SK-N-SH (cell line): ENCODE measurements at regions not wholly inside any gene's neighbourhood (a gene's known extent, or its start where the extent isn't known, plus 50 kb on each side); places are given as distances from the start of the nearest gene placed in this dataset.

ENCODE experiments used
- CTCF ChIA-PET: fragments of 300-600, 350-600 bp; formaldehyde crosslinking; extraction: SDS; loops from one replicate; lab custom pipeline; 2021; lab: Yijun Ruan, JAX
- POLR2A ChIA-PET: fragments of 350-600 bp; sonication (Branson Sonifier 250); formaldehyde crosslinking; extraction: SDS; loops from one replicate; lab custom pipeline; 2020; ENCODE audit warnings: antibody characterized with exemption, inconsistent platforms; lab: Yijun Ruan, JAX
- DNase-seq: peaks from one replicate; pipeline ENCODE4 v3.0.0; 2012
- H2AFZ ChIP-seq: fragments of 200-600 bp; sonication (generic); 2 replicates; pipeline ENCODE4 v1.8.1; 2016; ENCODE audit warnings: antibody characterized with exemption, mild to moderate bottlenecking, low read depth
- H3F3A ChIP-seq: fragments of 200-600 bp; sonication (generic); replicated peaks from 2 replicates; pipeline ENCODE3; 2016; ENCODE audit warnings: antibody characterized with exemption, mild to moderate bottlenecking; ENCODE audit not compliant: insufficient read depth
- H3K27ac ChIP-seq, 2 experiments: fragments of 200-500 bp in 1 of 2; fragments of 200-600 bp in 1 of 2; sonication (Bioruptor generic) in 1 of 2; sonication (generic), shearing (Covaris generic) in 1 of 2; 2 replicates each; pipeline versions ENCODE4 v1.5.1 to v1.6.1; 2014 to 2016; ENCODE audit warnings: low read depth in 2 of 2, inconsistent platforms in 1 of 2, low read length in 1 of 2, mild to moderate bottlenecking in 1 of 2, mixed read lengths in 1 of 2
- H3K27me3 ChIP-seq: fragments of 200-600 bp; sonication (generic), shearing (Covaris generic); 2 replicates; pipeline ENCODE4 v1.6.1; 2016; ENCODE audit warnings: mixed run types; ENCODE audit not compliant: insufficient read depth
- H3K36me3 ChIP-seq, 2 experiments: fragments of 200-500 bp in 1 of 2; fragments of 200-600 bp in 1 of 2; sonication (Bioruptor generic) in 1 of 2; sonication (generic) in 1 of 2; replicated peaks in 1 of 2; 2 replicates each; pipeline versions ENCODE3 to v1.5.1; 2014 to 2016; ENCODE audit warnings: low read length in 1 of 2, mild to moderate bottlenecking in 1 of 2; ENCODE audit not compliant: insufficient read depth in 2 of 2, control insufficient read depth in 1 of 2
- H3K4me1 ChIP-seq, 2 experiments: fragments of 200-500 bp in 1 of 2; fragments of 200-600 bp in 1 of 2; sonication (Bioruptor generic) in 1 of 2; sonication (generic), shearing (Covaris generic) in 1 of 2; 2 replicates each; pipeline versions ENCODE4 v1.5.1 to v1.6.1; 2014 to 2016; ENCODE audit warnings: low read depth in 1 of 2, low read length in 1 of 2, mixed run types in 1 of 2; ENCODE audit not compliant: insufficient read depth in 2 of 2, control insufficient read depth in 1 of 2
- H3K4me2 ChIP-seq: fragments of 200-600 bp; sonication (generic), shearing (Covaris generic); 2 replicates; pipeline ENCODE4 v1.6.1; 2017; ENCODE audit warnings: mixed run types
- H3K4me3 ChIP-seq, 2 experiments: fragments of 200-500 bp in 1 of 2; fragments of 200-600 bp in 1 of 2; sonication (Bioruptor generic) in 1 of 2; sonication (generic), shearing (Covaris generic) in 1 of 2; 2 replicates each; pipeline versions ENCODE4 v1.5.1 to v1.8.1; 2014 to 2016; ENCODE audit warnings: low read depth in 2 of 2, inconsistent platforms in 1 of 2, low read length in 1 of 2, mild to moderate bottlenecking in 1 of 2, mixed read lengths in 1 of 2, moderate library complexity in 1 of 2
- H3K79me2 ChIP-seq: fragments of 200-600 bp; sonication (generic); 2 replicates; pipeline ENCODE4 v1.8.1; 2017; ENCODE audit warnings: mild to moderate bottlenecking; ENCODE audit not compliant: insufficient read depth
- H3K9ac ChIP-seq: fragments of 200-600 bp; sonication (generic); 2 replicates; pipeline ENCODE4 v1.6.1; 2017; ENCODE audit warnings: mixed run types
- H3K9me2 ChIP-seq: fragments of 200-600 bp; sonication (generic); 2 replicates; pipeline ENCODE4 v1.6.1; 2017; ENCODE audit warnings: mixed run types
- H3K9me3 ChIP-seq: fragments of 200-600 bp; sonication (generic); 2 replicates; pipeline ENCODE4 v1.6.1; 2017; ENCODE audit warnings: mixed run types, mild to moderate bottlenecking, moderate library complexity
- H4K20me1 ChIP-seq: fragments of 200-600 bp; sonication (generic); 2 replicates; pipeline ENCODE4 v1.6.1; 2017; ENCODE audit warnings: mild to moderate bottlenecking, mixed run types; ENCODE audit not compliant: insufficient read depth
- CHD2 ChIP-seq: fragments of 150-350 bp; IDR thresholded peaks from 2 replicates; pipeline ENCODE4 v1.6.1; 2018; ENCODE audit warnings: low read length; ENCODE audit not compliant: partially characterized antibody
- ELF1 ChIP-seq: IDR thresholded peaks from 2 replicates; pipeline ENCODE4 v1.4.0; 2012
- EP300 ChIP-seq, 2 experiments: IDR thresholded peaks; 2 replicates each; pipeline versions ENCODE4 v1.4.0 to v1.6.1; 2012; ENCODE audit warnings: borderline replicate concordance in 1 of 2, low read depth in 1 of 2, low read length in 1 of 2
- EZH2phosphoT487 ChIP-seq: fragments of 200-600 bp; sonication (generic); IDR thresholded peaks from 2 replicates; pipeline ENCODE4 v1.6.1; 2017; ENCODE audit warnings: low read depth, mixed run types, mild to moderate bottlenecking, antibody characterized with exemption, moderate library complexity, borderline replicate concordance
- FOSL2 ChIP-seq: IDR thresholded peaks from 2 replicates; pipeline ENCODE4 v1.4.0; 2012; ENCODE audit warnings: low read depth, mild to moderate bottlenecking, moderate library complexity, borderline replicate concordance
- FOXJ3 ChIP-seq: sonication (generic); formaldehyde crosslinking; IDR thresholded peaks from 2 replicates; pipeline ENCODE4 v1.5.1; 2020; ENCODE audit warnings: mild to moderate bottlenecking, missing genetic modification reagents
- FOXM1 ChIP-seq: IDR thresholded peaks from 2 replicates; pipeline ENCODE4 v1.4.0; 2012; ENCODE audit warnings: low read depth, mild to moderate bottlenecking
- GABPA ChIP-seq: IDR thresholded peaks from 2 replicates; pipeline ENCODE4 v1.4.0; 2012; ENCODE audit warnings: low read depth, mild to moderate bottlenecking
- GATA2 ChIP-seq: sonication (generic); formaldehyde crosslinking; IDR thresholded peaks from 2 replicates; pipeline ENCODE4 v1.5.0; 2020; ENCODE audit warnings: mild to moderate bottlenecking, missing genetic modification reagents
- MEF2A ChIP-seq: IDR thresholded peaks from 2 replicates; pipeline ENCODE4 v1.4.0; 2012; ENCODE audit warnings: low read depth, borderline replicate concordance
- MXI1 ChIP-seq: IDR thresholded peaks from 2 replicates; pipeline ENCODE4 v1.6.1; 2012; ENCODE audit warnings: mild to moderate bottlenecking, low read depth, low read length, improper control_type of control experiment
- NFIC ChIP-seq: IDR thresholded peaks from 2 replicates; pipeline ENCODE4 v1.4.0; 2012; ENCODE audit warnings: borderline replicate concordance
- NRF1 ChIP-seq: IDR thresholded peaks from 2 replicates; pipeline ENCODE4 v1.6.1; 2012; ENCODE audit warnings: low read depth, mild to moderate bottlenecking, low read length
- POLR2AphosphoS5 ChIP-seq: IDR thresholded peaks from 2 replicates; pipeline ENCODE4 v1.6.1; 2012; ENCODE audit warnings: low read depth, low read length
- RAD21 ChIP-seq: IDR thresholded peaks from 2 replicates; pipeline ENCODE4 v1.6.1; 2012; ENCODE audit warnings: mild to moderate bottlenecking, low read length
- RCOR1 ChIP-seq: fragments of 150-350 bp; IDR thresholded peaks from 2 replicates; pipeline ENCODE4 v1.6.1; 2017; ENCODE audit warnings: antibody characterized with exemption, low read length
- RFX5 ChIP-seq: IDR thresholded peaks from 2 replicates; pipeline ENCODE4 v1.6.1; 2012; ENCODE audit warnings: mild to moderate bottlenecking, improper control_type of control experiment, low read length
- RXRA ChIP-seq: IDR thresholded peaks from 2 replicates; pipeline ENCODE4 v1.4.0; 2012; ENCODE audit warnings: low read depth, mild to moderate bottlenecking, borderline replicate concordance
- SIN3A ChIP-seq: IDR thresholded peaks from 2 replicates; pipeline ENCODE4 v1.6.1; 2012; ENCODE audit warnings: low read depth, mild to moderate bottlenecking, low read length, moderate library complexity, borderline replicate concordance
- SMC3 ChIP-seq: IDR thresholded peaks from 2 replicates; pipeline ENCODE4 v1.6.1; 2012; ENCODE audit warnings: low read depth, low read length, improper control_type of control experiment
- TAF1 ChIP-seq: IDR thresholded peaks from 2 replicates; pipeline ENCODE4 v1.6.1; 2012; ENCODE audit warnings: low read depth, mild to moderate bottlenecking, low read length, moderate library complexity, borderline replicate concordance
- TCF12 ChIP-seq: IDR thresholded peaks from 2 replicates; pipeline ENCODE4 v1.4.0; 2012
- TEAD4 ChIP-seq: IDR thresholded peaks from 2 replicates; pipeline ENCODE4 v1.4.0; 2012; ENCODE audit warnings: mild to moderate bottlenecking, borderline replicate concordance; ENCODE audit not compliant: insufficient read depth
- USF1 ChIP-seq: IDR thresholded peaks from 2 replicates; pipeline ENCODE4 v1.4.0; 2012; ENCODE audit warnings: low read depth, borderline replicate concordance
- YY1 ChIP-seq: IDR thresholded peaks from 2 replicates; pipeline ENCODE4 v1.4.0; 2012; ENCODE audit warnings: low read depth, mild to moderate bottlenecking
- WGBS: methylation state at CpG from one replicate; pipeline ENCODE4 v1.1.6; 2017; ENCODE audit warnings: low lambda C conversion rate; 5-methylcytosine and 5-hydroxymethylcytosine counted together
- TF ChIP-seq, protein P1 (sequence below): IDR thresholded peaks from 2 replicates; pipeline ENCODE4; 2012
- TF ChIP-seq, protein P2 (sequence below): fragments of 150-350 bp; IDR thresholded peaks from 2 replicates; pipeline ENCODE4 v1.6.1; 2016; ENCODE audit warnings: mild to moderate bottlenecking, low read depth, low read length

- TF ChIP-seq TAF1 = no peak
- no peak for TF ChIP-seq POLR2AphosphoS5
- no peak for TF ChIP-seq RXRA
- no peak for TF ChIP-seq MXI1
- no peak for TF ChIP-seq FOXJ3 (CRISPR knock-in tag)
- TF ChIP-seq FOXM1 = no peak
- TF ChIP-seq RAD21 = no peak
- no peak for TF ChIP-seq YY1
- no peak for TF ChIP-seq ELF1
- TF ChIP-seq SMC3 = no peak
- TF ChIP-seq EZH2phosphoT487 = no peak
- TF ChIP-seq TEAD4 = no peak
- TF ChIP-seq, protein P1, sequence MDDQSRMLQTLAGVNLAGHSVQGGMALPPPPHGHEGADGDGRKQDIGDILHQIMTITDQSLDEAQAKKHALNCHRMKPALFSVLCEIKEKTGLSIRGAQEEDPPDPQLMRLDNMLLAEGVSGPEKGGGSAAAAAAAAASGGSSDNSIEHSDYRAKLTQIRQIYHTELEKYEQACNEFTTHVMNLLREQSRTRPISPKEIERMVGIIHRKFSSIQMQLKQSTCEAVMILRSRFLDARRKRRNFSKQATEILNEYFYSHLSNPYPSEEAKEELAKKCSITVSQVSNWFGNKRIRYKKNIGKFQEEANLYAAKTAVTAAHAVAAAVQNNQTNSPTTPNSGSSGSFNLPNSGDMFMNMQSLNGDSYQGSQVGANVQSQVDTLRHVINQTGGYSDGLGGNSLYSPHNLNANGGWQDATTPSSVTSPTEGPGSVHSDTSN = no peak
- no peak for TF ChIP-seq GATA2 (CRISPR knock-in tag)
- no peak for TF ChIP-seq FOSL2
- no peak overlapping the region for H3K4me3 ChIP-seq
- CTCF ChIA-PET = interaction anchor here (1.0 kb wide), 1 partner anchor 37 kb away, joined by 3 read pairs; no protein-coding TSS in a partner anchor
- POLR2A ChIA-PET = no interaction called here
- no peaks in the 10 kb centered on the region for H3F3A ChIP-seq
- no peaks in the 10 kb centered on the region for H3K36me3 ChIP-seq
- 57% methylated on average over 1 of the region's 1 CpG for WGBS
- H3K4me1 ChIP-seq = no peaks in the 10 kb centered on the region
- H3K4me2 ChIP-seq = no peak overlapping the region
- no peaks in the 10 kb centered on the region for H3K27me3 ChIP-seq
- H3K9me2 ChIP-seq = no peaks in the 10 kb centered on the region
- no peak overlapping the region for H2AFZ ChIP-seq
- no peak for DNase-seq
- H3K27ac ChIP-seq = no peak overlapping the region
- no peak overlapping the region for H3K9ac ChIP-seq
- no peaks in the 10 kb centered on the region for H3K79me2 ChIP-seq
- H4K20me1 ChIP-seq = no peaks in the 10 kb centered on the region
- H3K9me3 ChIP-seq = no peaks in the 10 kb centered on the region
Observed at GRCh38 chr1:105180789-105181188, 1431.1 kb downstream of the AMY1C start.

GRCh38 chr1:105204836-105205371 lies 1455.2 kb downstream of the AMY1C start:
- 37% methylated on average over 4 of the region's 5 CpGs for WGBS
- CTCF ChIA-PET = interaction anchor here (0.7 to 1.0 kb wide), 3 partner anchors 9 to 68 kb away, joined by 3 to 4 read pairs (median 3); no protein-coding TSS in a partner anchor
- Histone ChIP-seq H3K4me2 (no peak overlapping the region), H3K9ac (no peak overlapping the region), H3K79me2 (no peaks in the 10 kb centered on the region), H2AFZ (no peak overlapping the region), H3F3A (no peaks in the 10 kb centered on the region), H3K4me1 (no peaks in the 10 kb centered on the region), H3K9me2 (no peaks in the 10 kb centered on the region), H3K27me3 (no peaks in the 10 kb centered on the region), H3K9me3 (no peaks in the 10 kb centered on the region), H3K36me3 (no peaks in the 10 kb centered on the region), H4K20me1 (no peaks in the 10 kb centered on the region), H3K4me3 (no peak overlapping the region), H3K27ac (no peak overlapping the region)
- no peak for TF ChIP-seq YY1
- TF ChIP-seq GABPA = no peak
- TF ChIP-seq FOXM1 = no peak
- no peak for TF ChIP-seq NRF1
- no peak for TF ChIP-seq POLR2AphosphoS5
- no peak for TF ChIP-seq MEF2A
- TF ChIP-seq FOSL2 = no peak
- no peak for TF ChIP-seq RFX5
- TF ChIP-seq TCF12 = no peak
- TF ChIP-seq NFIC = no peak
- TF ChIP-seq, protein P2, sequence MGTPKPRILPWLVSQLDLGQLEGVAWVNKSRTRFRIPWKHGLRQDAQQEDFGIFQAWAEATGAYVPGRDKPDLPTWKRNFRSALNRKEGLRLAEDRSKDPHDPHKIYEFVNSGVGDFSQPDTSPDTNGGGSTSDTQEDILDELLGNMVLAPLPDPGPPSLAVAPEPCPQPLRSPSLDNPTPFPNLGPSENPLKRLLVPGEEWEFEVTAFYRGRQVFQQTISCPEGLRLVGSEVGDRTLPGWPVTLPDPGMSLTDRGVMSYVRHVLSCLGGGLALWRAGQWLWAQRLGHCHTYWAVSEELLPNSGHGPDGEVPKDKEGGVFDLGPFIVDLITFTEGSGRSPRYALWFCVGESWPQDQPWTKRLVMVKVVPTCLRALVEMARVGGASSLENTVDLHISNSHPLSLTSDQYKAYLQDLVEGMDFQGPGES = no peak
- no peak for TF ChIP-seq RCOR1
- no peak for TF ChIP-seq GATA2 (CRISPR knock-in tag)
- no peak for TF ChIP-seq SIN3A
- TF ChIP-seq SMC3 = no peak
- TF ChIP-seq CHD2 = no peak
- no peak for TF ChIP-seq EP300 (IDR thresholded peaks at IDR 0.05; ENCODE audit: borderline replicate concordance in 1 of 2, low read depth in 1 of 2, low read length in 1 of 2)
- no peak for TF ChIP-seq USF1
- TF ChIP-seq TEAD4 = no peak
- TF ChIP-seq RXRA = no peak
- DNase-seq = no peak
- POLR2A ChIA-PET = no interaction called here
